AG04450 (cell line): ENCODE measurements at regions not wholly inside any gene's neighbourhood (a gene's known extent, or its start where the extent isn't known, plus 50 kb on each side); places are given as distances from the start of the nearest gene placed in this dataset.

Source experiments
- CTCF ChIA-PET: fragments of 300-600, 350-600 bp; formaldehyde crosslinking; extraction: SDS; loops from one replicate; lab custom pipeline; 2022; ENCODE audit warnings: antibody characterized with exemption, inconsistent platforms; lab: Charles Lee
- POLR2A ChIA-PET: fragments of 350-600 bp; formaldehyde crosslinking; extraction: SDS; loops from one replicate; lab custom pipeline; 2021; ENCODE audit warnings: antibody characterized with exemption, inconsistent platforms; lab: Yijun Ruan, JAX
- DNase-seq: peaks from one replicate; pipeline ENCODE4 v3.0.0-alpha.2; 2011; ENCODE audit warnings: low read depth, low spot score
- H3K27ac ChIP-seq: one replicate; pipeline ENCODE4 v1.5.1; 2012; ENCODE audit warnings: low read depth, low read length, control low read depth
- H3K27me3 ChIP-seq: one replicate; pipeline ENCODE4 v1.6.0; 2012; ENCODE audit warnings: low read length; ENCODE audit not compliant: control insufficient read depth, insufficient read depth
- H3K4me3 ChIP-seq: 2 replicates; pipeline ENCODE4 v1.5.1; 2011; ENCODE audit warnings: mild to moderate bottlenecking, low read depth, low read length, control low read depth
- H3K9me3 ChIP-seq: 2 replicates; pipeline ENCODE4 v1.5.1; 2012; ENCODE audit warnings: low read length; ENCODE audit not compliant: control insufficient read depth, insufficient read depth
- TF ChIP-seq, protein P1 (sequence below): IDR thresholded peaks from 2 replicates; pipeline ENCODE4 v1.5.1; 2011; ENCODE audit warnings: low read depth, low read length, control low read depth, inconsistent platforms

DNA sequence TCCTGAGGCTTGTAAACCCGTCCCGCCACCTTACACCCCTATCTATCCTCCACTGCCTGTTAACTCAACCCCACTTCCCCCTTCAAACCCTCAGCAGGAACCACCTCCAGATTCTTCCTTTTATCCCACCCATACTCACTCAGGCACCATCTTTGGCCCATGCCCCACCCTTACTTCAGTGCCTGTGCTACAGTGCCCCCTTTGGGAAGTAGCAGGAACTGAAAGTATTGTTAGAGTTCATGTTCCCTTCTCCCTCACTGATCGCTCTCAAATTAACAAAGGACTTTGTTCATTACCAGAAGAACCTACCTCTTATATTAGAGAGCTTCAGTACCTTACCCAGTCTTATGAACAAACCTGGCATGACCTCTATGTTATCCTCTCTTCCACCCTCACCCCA, 92.2 kb upstream of the MOCS2 start:
- ChIA-PET POLR2A (no interaction called here), CTCF (no interaction called here)
- no peak overlapping the region for H3K27ac ChIP-seq
- TF ChIP-seq, protein P1, sequence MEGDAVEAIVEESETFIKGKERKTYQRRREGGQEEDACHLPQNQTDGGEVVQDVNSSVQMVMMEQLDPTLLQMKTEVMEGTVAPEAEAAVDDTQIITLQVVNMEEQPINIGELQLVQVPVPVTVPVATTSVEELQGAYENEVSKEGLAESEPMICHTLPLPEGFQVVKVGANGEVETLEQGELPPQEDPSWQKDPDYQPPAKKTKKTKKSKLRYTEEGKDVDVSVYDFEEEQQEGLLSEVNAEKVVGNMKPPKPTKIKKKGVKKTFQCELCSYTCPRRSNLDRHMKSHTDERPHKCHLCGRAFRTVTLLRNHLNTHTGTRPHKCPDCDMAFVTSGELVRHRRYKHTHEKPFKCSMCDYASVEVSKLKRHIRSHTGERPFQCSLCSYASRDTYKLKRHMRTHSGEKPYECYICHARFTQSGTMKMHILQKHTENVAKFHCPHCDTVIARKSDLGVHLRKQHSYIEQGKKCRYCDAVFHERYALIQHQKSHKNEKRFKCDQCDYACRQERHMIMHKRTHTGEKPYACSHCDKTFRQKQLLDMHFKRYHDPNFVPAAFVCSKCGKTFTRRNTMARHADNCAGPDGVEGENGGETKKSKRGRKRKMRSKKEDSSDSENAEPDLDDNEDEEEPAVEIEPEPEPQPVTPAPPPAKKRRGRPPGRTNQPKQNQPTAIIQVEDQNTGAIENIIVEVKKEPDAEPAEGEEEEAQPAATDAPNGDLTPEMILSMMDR: 0 out of 2 replicates have a peak, but pooled peaks have one; percentile 14
- H3K9me3 ChIP-seq: peaks cover 5% of the 10 kb centered on the region; the same call in 1 of the 2 replicates
- DNase-seq: no peak
- H3K27me3 ChIP-seq: no peaks in the 10 kb centered on the region
- no peak overlapping the region for H3K4me3 ChIP-seq

DNA sequence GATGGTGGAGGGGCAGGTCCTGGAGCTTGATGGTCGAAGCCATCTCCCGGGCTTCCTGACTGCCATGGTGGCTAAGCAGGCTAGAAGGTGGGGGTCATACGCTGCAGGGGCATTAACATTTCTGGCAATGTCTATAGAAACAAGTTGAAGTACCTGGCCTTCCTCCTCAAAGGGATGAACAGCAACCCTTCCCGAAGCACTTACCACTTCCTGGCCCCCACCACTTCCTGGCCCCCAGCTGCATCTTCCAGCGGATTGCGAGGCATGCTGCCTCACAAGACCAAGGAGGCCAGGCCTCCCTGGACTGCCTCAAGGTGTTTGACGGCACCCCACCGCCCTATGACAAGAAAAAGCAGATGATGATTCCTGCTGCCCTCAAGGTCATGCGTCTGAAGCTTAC, 97.0 kb upstream of the MOCS2 start:
- ChIA-PET POLR2A (no interaction called here), CTCF (no interaction called here)
- Histone ChIP-seq H3K27ac (no peak overlapping the region), H3K9me3 (peaks cover 5% of the 10 kb centered on the region; the same call in 1 of the 2 replicates), H3K27me3 (no peaks in the 10 kb centered on the region), H3K4me3 (no peak overlapping the region)
- no peak for DNase-seq
- TF ChIP-seq, protein P1: no peak

DNA sequence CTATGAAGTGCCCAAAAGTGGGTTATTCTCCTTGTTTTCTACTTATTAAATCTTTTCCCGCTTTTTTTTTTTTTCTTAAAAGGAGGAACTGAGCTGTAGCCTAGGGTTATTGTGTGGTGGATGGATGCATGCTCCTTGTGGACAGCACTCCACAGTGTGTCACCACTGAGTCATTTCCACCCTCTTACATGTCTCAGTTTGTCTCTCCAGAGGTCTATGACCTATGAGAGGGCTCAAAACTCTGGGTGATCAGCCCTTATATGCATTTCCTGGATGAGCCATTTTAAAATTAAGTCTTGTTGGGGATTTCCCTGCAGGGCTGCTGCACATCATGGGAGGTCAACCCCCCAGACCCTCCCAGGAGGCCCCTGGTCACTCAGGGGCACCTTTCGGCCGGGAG, 102.2 kb upstream of the MOCS2 start:
- TF ChIP-seq, protein P1: no peak
- POLR2A ChIA-PET: no interaction called here
- H3K4me3 ChIP-seq: no peak overlapping the region
- H3K27me3 ChIP-seq: no peaks in the 10 kb centered on the region
- peaks cover 8% of the 10 kb centered on the region; the same call in 1 of the 2 replicates for H3K9me3 ChIP-seq
- no peak for DNase-seq
- H3K27ac ChIP-seq: no peak overlapping the region
- CTCF ChIA-PET: interaction anchor here (0.7 kb wide), 1 partner anchor 8 kb away, joined by 3 read pairs; no protein-coding TSS in a partner anchor

DNA sequence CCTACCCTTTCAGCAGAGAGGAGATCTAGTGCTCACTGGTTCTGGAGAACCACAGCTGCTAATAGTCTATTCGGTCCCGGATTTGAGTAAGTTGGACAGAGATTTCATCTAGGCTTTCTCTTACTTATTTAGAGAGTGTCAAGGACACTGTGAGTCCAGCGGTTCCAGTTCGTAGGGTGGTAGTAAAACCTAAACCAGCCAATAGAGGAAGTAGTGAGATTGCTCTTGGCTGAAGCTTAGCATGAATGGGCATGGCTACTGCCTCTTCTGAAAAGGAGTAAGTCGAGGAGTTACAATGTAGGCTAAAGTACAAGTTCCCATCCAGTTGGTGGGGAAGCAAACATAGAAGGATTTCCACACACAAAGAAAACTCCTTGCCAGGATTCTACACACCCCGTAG, 109.6 kb upstream of the MOCS2 start:
- POLR2A ChIA-PET: no interaction called here
- Histone ChIP-seq H3K27me3 (no peaks in the 10 kb centered on the region), H3K4me3 (no peak overlapping the region), H3K9me3 (peaks cover 5% of the 10 kb centered on the region), H3K27ac (no peak overlapping the region)
- DNase-seq: no peak
- CTCF ChIA-PET: no interaction called here
- TF ChIP-seq, protein P1: no peak

DNA sequence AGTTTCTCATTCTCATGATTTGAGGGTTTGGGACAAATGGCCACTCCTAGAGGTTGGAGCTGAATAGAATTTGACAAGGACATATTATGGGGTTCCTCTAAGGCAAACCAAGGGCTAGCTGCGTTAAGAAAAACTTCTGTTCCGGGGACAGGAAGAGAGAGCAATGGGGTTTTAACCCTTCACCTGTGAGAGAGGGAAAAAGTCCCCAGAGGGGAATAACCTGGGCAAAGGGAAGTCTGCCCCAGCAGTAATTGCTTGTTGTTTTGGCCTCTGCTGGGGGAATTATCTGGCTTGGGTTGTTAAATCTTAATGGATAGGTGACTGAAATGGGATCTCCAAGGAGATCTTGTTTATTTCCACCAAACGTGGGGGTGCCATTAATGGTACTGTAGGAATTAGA, 110.1 kb upstream of the MOCS2 start:
- TF ChIP-seq, protein P1: no peak
- DNase-seq: no peak
- Histone ChIP-seq H3K27me3 (no peaks in the 10 kb centered on the region), H3K9me3 (peaks cover 5% of the 10 kb centered on the region), H3K27ac (no peak overlapping the region), H3K4me3 (no peak overlapping the region)
- ChIA-PET CTCF (no interaction called here), POLR2A (no interaction called here)
